ENCODE measurements at regions not wholly inside any gene's neighbourhood (a gene's known extent, or its start where the extent isn't known, plus 50 kb on each side); places are given as distances from the start of the nearest gene placed in this dataset.

- no peak overlapping the region for H3K4me3 ChIP-seq (ENCODE audit: control insufficient read depth in 2 of 3, extremely low read depth in 1 of 3, insufficient read depth in 2 of 3, low read depth in 1 of 3, low read length in 3 of 3)
- H3K79me2 ChIP-seq (ENCODE audit: control insufficient read depth, insufficient read depth, low read length), result no peaks in the 10 kb centered on the region
- no peak overlapping the region for H3K27ac ChIP-seq (ENCODE audit: control insufficient read depth, insufficient read depth, low read length)
- TF ChIP-seq CTCF (optimal IDR thresholded peaks at IDR 0.05 in 1 of 3, IDR thresholded peaks at IDR 0.05 in 1 of 3, conservative IDR thresholded peaks at IDR 0.05 in 1 of 3; ENCODE audit: extremely low read depth in 1 of 3, insufficient read depth in 2 of 3, low read length in 3 of 3), result no peak
- no peak for TF ChIP-seq EZH2 (IDR thresholded peaks at IDR 0.05; ENCODE audit: low read length)
- H3K36me3 ChIP-seq (ENCODE audit: control insufficient read depth in 2 of 2, extremely low read depth in 1 of 2, insufficient read depth in 2 of 2, low read length in 2 of 2), result no peaks in the 10 kb centered on the region
- no peak overlapping the region for H2AFZ ChIP-seq (ENCODE audit: control insufficient read depth, low read length)
- H3K9ac ChIP-seq (ENCODE audit: control insufficient read depth, extremely low read depth, insufficient read depth, low read length), result no peak overlapping the region
- no peaks in the 10 kb centered on the region for H3K9me3 ChIP-seq (ENCODE audit: control insufficient read depth, low read depth, low read length)
- no peak for FAIRE-seq
- DNase-seq (ENCODE audit: low read depth, low spot score), result no peak
- H3K27me3 ChIP-seq (ENCODE audit: control insufficient read depth, extremely low read depth, insufficient read depth, low read length), result no peaks in the 10 kb centered on the region
- no peaks in the 10 kb centered on the region for H3K9me1 ChIP-seq (ENCODE audit: control insufficient read depth, extremely low read depth, insufficient read depth, low read length)
- dilution Hi-C loops (cut with MboI; ENCODE audit: extremely low pct_ligation_motif_present, low sequenced_read_pairs), result no loop called here
- H4K20me1 ChIP-seq (ENCODE audit: control insufficient read depth, extremely low read depth, insufficient read depth, low read length), result no peaks in the 10 kb centered on the region
- no peak overlapping the region for H3K4me2 ChIP-seq (ENCODE audit: control insufficient read depth, extremely low read depth, insufficient read depth, low read depth, low read length)
- H3K4me1 ChIP-seq (ENCODE audit: control insufficient read depth, extremely low read depth, insufficient read depth, low read length), result no peaks in the 10 kb centered on the region
These were observed 190.1 kb upstream of the TNP1 start for GRCh38 chr2:217049956-217050355.

- Histone ChIP-seq H2AFZ (ENCODE audit: control insufficient read depth, low read length) (no peak overlapping the region), H3K9me3 (ENCODE audit: control insufficient read depth, low read depth, low read length) (no peaks in the 10 kb centered on the region), H3K79me2 (ENCODE audit: control insufficient read depth, insufficient read depth, low read length) (no peaks in the 10 kb centered on the region), H3K27me3 (ENCODE audit: control insufficient read depth, extremely low read depth, insufficient read depth, low read length) (no peaks in the 10 kb centered on the region), H4K20me1 (ENCODE audit: control insufficient read depth, extremely low read depth, insufficient read depth, low read length) (no peaks in the 10 kb centered on the region), H3K9ac (ENCODE audit: control insufficient read depth, extremely low read depth, insufficient read depth, low read length) (no peak overlapping the region), H3K4me2 (ENCODE audit: control insufficient read depth, extremely low read depth, insufficient read depth, low read depth, low read length) (no peak overlapping the region), H3K4me1 (ENCODE audit: control insufficient read depth, extremely low read depth, insufficient read depth, low read length) (no peaks in the 10 kb centered on the region), H3K9me1 (ENCODE audit: control insufficient read depth, extremely low read depth, insufficient read depth, low read length) (no peaks in the 10 kb centered on the region), H3K36me3 (ENCODE audit: control insufficient read depth in 2 of 2, extremely low read depth in 1 of 2, insufficient read depth in 2 of 2, low read length in 2 of 2) (no peaks in the 10 kb centered on the region), H3K4me3 (ENCODE audit: control insufficient read depth in 2 of 3, extremely low read depth in 1 of 3, insufficient read depth in 2 of 3, low read depth in 1 of 3, low read length in 3 of 3) (no peak overlapping the region), H3K27ac (ENCODE audit: control insufficient read depth, insufficient read depth, low read length) (no peak overlapping the region)
- TF ChIP-seq CTCF (optimal IDR thresholded peaks at IDR 0.05 in 1 of 3, IDR thresholded peaks at IDR 0.05 in 1 of 3, conservative IDR thresholded peaks at IDR 0.05 in 1 of 3; ENCODE audit: extremely low read depth in 1 of 3, insufficient read depth in 2 of 3, low read length in 3 of 3) (no peak), EZH2 (IDR thresholded peaks at IDR 0.05; ENCODE audit: low read length) (no peak)
- dilution Hi-C loops (cut with MboI; ENCODE audit: extremely low pct_ligation_motif_present, low sequenced_read_pairs), result no loop called here
- DNase-seq (ENCODE audit: low read depth, low spot score) (no peak), FAIRE-seq (no peak)
These were observed 189.6 kb upstream of the TNP1 start for GRCh38 chr2:217049422-217049821.

Measured in keratinocyte (primary cell).